ENCODE measurements at regions not wholly inside any gene's neighbourhood (a gene's known extent, or its start where the extent isn't known, plus 50 kb on each side); places are given as distances from the start of the nearest gene placed in this dataset.
"Not testable (repeated sequence)": the region's sequence is repeated elsewhere in the genome, so short reads cannot be mapped to it uniquely, and the experiment has no call there.

DNA sequence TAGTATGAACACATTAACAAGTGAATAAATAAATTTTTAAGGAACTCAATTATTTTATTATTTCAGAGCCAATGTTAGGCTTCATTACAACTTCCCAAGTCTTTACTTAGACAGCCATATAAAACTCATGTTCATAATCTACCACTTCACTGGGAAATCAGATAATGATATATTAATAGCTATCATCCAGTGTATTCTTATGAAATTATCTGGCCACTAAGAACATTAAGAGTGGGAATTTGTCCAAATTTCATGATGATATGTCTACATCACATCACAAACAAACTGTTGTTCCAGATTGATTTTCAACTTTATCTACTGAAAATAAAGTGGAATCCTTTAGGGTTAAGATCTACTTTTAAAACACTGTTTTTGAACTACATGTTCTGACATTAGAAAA, 668.6 kb downstream of the EFNA5 start:
- no peaks in the 10 kb centered on the region for H3K9me3 ChIP-seq (replicated peaks in 1 of 11)
- no peak overlapping the region for H3K4me2 ChIP-seq
- H3K27ac ChIP-seq: no peak overlapping the region
- no peaks in the 10 kb centered on the region for H3K36me3 ChIP-seq
- H3K9ac ChIP-seq: no peak overlapping the region
- H3K4me1 ChIP-seq: no peaks in the 10 kb centered on the region
- no peaks in the 10 kb centered on the region for H4K20me1 ChIP-seq
- no peak overlapping the region for H3K4me3 ChIP-seq
- TF ChIP-seq Cebpa-rat (IDR thresholded peaks at IDR 0.05): no peak
- no peaks in the 10 kb centered on the region for H3K27me3 ChIP-seq

GRCh38 chr5:106999506-106999905, 671.2 kb downstream of the EFNA5 start:
- H3K4me3 ChIP-seq; H3K4me2 ChIP-seq; H3K4me1 ChIP-seq; H3K36me3 ChIP-seq; H3K9me3 ChIP-seq (replicated peaks in 1 of 11); H3K9ac ChIP-seq; H4K20me1 ChIP-seq; H3K27ac ChIP-seq; H3K27me3 ChIP-seq: not testable (repeated sequence)

DNA sequence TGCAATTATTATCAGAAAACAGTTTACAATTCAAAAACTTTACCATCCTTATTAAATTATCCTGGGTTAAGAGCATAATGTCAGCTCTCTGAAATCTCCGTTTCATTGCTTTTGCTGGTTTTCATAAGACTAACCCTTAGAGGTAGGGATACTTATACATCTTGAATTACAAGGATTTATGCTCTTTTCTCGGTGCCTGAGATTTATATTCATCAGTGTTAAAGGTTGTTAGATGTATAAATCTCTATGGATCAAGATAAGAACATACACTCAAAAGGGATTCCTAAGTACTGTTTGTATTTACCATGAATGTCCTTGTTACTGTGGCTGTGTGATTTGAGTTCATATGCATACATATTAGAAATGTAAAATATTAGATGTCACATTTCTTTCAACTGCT, 684.7 kb downstream of the EFNA5 start:
- H3K36me3 ChIP-seq: no peaks in the 10 kb centered on the region
- no peak for TF ChIP-seq Cebpa-rat (IDR thresholded peaks at IDR 0.05)
- H3K4me2 ChIP-seq: no peak overlapping the region
- H3K9me3 ChIP-seq (replicated peaks in 1 of 11): no peaks in the 10 kb centered on the region
- no peaks in the 10 kb centered on the region for H4K20me1 ChIP-seq
- no peaks in the 10 kb centered on the region for H3K4me1 ChIP-seq
- H3K9ac ChIP-seq: no peak overlapping the region
- no peak overlapping the region for H3K4me3 ChIP-seq
- H3K27me3 ChIP-seq: no peaks in the 10 kb centered on the region
- no peak overlapping the region for H3K27ac ChIP-seq

DNA sequence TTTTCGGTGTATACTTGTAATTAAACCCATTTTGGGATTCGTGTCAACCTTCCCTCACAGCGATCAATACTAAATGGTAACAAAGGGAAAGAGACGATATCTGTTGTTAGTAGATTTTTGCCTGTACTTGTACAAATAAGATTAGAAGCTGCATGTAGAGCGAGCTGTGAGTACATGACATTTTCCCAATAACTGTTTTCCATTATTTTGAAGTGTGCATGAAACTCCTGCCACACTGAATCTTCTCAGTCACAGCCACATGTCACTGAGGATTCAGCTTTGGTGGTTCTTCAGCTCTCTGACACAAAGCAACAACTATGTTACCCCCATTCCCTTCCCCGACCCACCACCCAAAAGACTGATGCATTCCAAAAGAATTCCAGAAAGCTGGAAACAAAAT, 685.6 kb downstream of the EFNA5 start:
- H3K9ac ChIP-seq: no peak overlapping the region
- H3K4me3 ChIP-seq: no peak overlapping the region

DNA sequence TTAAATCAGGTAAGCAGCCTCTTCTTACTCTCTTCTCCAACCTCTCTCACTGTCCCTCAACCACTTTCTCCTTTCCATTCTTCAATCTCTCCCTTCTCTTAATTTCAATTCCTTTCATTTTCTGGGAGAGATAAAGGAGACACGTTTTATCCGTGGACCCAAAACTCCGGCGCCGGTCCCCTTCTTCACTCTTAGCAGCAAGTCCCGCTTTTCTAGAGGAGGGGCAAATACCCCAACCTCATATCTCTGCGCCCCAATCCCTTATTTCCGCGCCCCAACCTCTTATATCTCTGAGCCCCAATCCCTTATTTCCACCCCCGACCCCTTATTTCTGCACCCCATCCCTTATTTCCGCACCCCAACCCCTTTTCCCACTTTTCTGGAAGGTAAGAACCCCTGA, 691.6 kb downstream of the EFNA5 start:
- H4K20me1 ChIP-seq; H3K27me3 ChIP-seq; H3K27ac ChIP-seq; H3K36me3 ChIP-seq; H3K4me1 ChIP-seq; H3K4me3 ChIP-seq; H3K9me3 ChIP-seq (replicated peaks in 1 of 11); H3K4me2 ChIP-seq; H3K9ac ChIP-seq: not testable (repeated sequence)

More for the DNA sequence above, 685.6 kb downstream of the EFNA5 start:
- H3K36me3 ChIP-seq: no peaks in the 10 kb centered on the region
- H3K27me3 ChIP-seq: no peaks in the 10 kb centered on the region
- no peaks in the 10 kb centered on the region for H4K20me1 ChIP-seq
- H3K27ac ChIP-seq: no peak overlapping the region
- TF ChIP-seq Cebpa-rat (IDR thresholded peaks at IDR 0.05): no peak
- H3K4me2 ChIP-seq: no peak overlapping the region
- H3K4me1 ChIP-seq: no peaks in the 10 kb centered on the region
- no peaks in the 10 kb centered on the region for H3K9me3 ChIP-seq (replicated peaks in 1 of 11)

DNA sequence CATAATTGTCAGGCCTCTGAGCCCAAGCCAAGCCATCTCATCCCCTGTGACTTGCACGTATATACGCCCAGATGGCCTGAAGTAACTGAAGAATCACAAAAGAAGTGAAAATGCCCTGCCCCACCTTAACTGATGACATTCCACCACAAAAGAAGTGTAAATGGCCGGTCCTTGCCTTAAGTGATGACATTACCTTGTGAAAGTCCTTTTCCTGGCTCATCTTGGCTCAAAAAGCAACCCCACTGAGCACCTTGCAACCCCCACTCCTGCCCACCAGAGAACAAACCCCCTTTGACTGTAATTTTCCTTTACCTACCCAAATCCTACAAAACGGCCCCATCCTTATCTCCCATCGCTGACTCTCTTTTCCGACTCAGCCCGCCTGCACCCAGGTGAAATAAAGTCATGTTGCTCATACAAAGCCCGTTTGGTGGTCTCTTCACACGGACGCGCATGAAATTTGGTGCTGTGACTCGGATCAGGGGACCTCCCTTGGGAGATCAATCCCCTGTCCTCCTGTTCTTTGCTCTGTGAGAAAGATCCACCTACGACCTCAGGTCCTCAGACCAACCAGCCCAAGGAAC, 692.1 kb downstream of the EFNA5 start:
- not testable (repeated sequence) for H3K27ac ChIP-seq; H3K4me2 ChIP-seq; H3K9me3 ChIP-seq (replicated peaks in 1 of 11); H3K9ac ChIP-seq; H3K27me3 ChIP-seq; H4K20me1 ChIP-seq; H3K4me1 ChIP-seq; H3K4me3 ChIP-seq; H3K36me3 ChIP-seq

DNA sequence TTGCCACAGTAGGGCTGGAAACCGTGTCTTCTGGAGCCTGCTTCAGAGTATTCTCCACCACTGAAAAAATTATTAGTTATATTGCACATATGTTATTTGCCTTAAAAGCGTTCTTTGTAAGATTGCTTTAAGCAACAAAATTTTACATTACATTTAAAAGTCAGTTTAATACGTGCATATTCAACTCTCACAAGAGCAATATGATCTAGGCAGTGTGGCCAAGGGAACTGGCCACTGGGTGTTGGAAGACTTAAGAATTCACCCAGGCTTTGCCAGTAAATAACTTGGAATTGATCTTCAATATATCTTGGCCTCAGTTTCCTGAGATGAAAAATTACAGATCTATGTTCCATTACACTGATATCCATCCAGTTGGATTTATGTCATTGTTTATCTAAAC, 694.4 kb downstream of the EFNA5 start:
- Histone ChIP-seq H3K9ac (no peak overlapping the region), H3K27me3 (no peaks in the 10 kb centered on the region)

DNA sequence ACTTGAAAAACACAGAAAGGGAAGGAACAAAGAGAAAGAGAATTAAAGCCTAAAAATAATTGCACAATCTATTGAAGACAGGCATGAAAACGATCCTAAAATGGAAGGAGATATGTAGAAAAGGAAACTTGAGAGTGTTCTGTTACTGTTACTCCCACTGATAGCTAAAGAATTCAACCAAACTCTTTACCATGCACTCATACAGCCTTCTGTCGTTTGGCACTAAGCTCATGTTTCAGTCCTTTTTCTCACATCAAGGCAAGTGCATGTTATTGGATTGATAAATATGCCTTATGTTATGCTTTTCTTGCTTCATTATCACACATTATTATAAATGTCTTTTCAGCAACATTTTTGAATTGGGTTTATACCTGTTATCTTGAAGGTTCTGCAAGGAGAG, 696.5 kb downstream of the EFNA5 start:
- H3K27ac ChIP-seq: no peak overlapping the region
- no peaks in the 10 kb centered on the region for H3K36me3 ChIP-seq
- H3K4me3 ChIP-seq: no peak overlapping the region
- no peaks in the 10 kb centered on the region for H3K9me3 ChIP-seq (replicated peaks in 1 of 11)
- H4K20me1 ChIP-seq: no peaks in the 10 kb centered on the region
- H3K27me3 ChIP-seq: no peaks in the 10 kb centered on the region
- no peaks in the 10 kb centered on the region for H3K4me1 ChIP-seq
- H3K9ac ChIP-seq: no peak overlapping the region
- TF ChIP-seq Cebpa-rat (IDR thresholded peaks at IDR 0.05): no peak
- H3K4me2 ChIP-seq: no peak overlapping the region

More for the DNA sequence above, 694.4 kb downstream of the EFNA5 start:
- Histone ChIP-seq H3K27ac (no peak overlapping the region), H3K9me3 (replicated peaks in 1 of 11) (no peaks in the 10 kb centered on the region), H3K4me1 (no peaks in the 10 kb centered on the region), H3K4me2 (no peak overlapping the region), H4K20me1 (no peaks in the 10 kb centered on the region), H3K4me3 (no peak overlapping the region), H3K36me3 (no peaks in the 10 kb centered on the region)
- TF ChIP-seq Cebpa-rat (IDR thresholded peaks at IDR 0.05): no peak

GRCh38 chr5:106966686-106967315, 703.9 kb downstream of the EFNA5 start:
- TF ChIP-seq Cebpa-rat (IDR thresholded peaks at IDR 0.05): no peak
- Histone ChIP-seq H3K9ac (no peak overlapping the region), H3K27ac (no peak overlapping the region), H3K4me1 (no peaks in the 10 kb centered on the region), H4K20me1 (no peaks in the 10 kb centered on the region), H3K9me3 (replicated peaks in 1 of 11) (no peaks in the 10 kb centered on the region), H3K4me3 (no peak overlapping the region), H3K36me3 (no peaks in the 10 kb centered on the region), H3K4me2 (no peak overlapping the region), H3K27me3 (no peaks in the 10 kb centered on the region)

GRCh38 chr5:106964132-106964531, 706.6 kb downstream of the EFNA5 start:
- Histone ChIP-seq H3K9ac (no peak overlapping the region), H4K20me1 (no peaks in the 10 kb centered on the region), H3K4me1 (no peaks in the 10 kb centered on the region), H3K27ac (no peak overlapping the region), H3K36me3 (no peaks in the 10 kb centered on the region), H3K4me3 (no peak overlapping the region), H3K4me2 (no peak overlapping the region), H3K9me3 (replicated peaks in 1 of 11) (no peaks in the 10 kb centered on the region), H3K27me3 (no peaks in the 10 kb centered on the region)
- no peak for TF ChIP-seq Cebpa-rat (IDR thresholded peaks at IDR 0.05)
